ENCODE measurements at regions not wholly inside any gene's neighbourhood (a gene's known extent, or its start where the extent isn't known, plus 50 kb on each side); places are given as distances from the start of the nearest gene placed in this dataset.

DNA sequence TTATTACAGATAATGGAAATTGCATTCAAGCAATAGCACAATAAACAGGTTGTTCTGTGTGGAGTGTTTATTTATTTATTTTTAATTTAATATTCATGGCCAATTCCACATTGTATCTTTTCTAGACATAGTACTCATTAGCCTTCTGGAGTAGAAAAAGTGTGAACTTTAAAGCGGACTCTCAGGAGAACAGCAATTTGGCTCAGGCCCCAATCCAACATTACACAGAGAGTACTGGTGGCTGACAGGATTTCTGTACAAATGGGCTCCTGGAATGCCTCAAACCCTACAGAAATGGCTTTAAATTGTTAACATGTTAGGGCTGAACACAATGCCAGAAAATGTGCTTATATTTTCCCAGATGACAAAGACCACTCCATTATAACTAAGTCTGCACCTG, 533.9 kb upstream of the NXPH2 start:
- TF ChIP-seq, protein P1, sequence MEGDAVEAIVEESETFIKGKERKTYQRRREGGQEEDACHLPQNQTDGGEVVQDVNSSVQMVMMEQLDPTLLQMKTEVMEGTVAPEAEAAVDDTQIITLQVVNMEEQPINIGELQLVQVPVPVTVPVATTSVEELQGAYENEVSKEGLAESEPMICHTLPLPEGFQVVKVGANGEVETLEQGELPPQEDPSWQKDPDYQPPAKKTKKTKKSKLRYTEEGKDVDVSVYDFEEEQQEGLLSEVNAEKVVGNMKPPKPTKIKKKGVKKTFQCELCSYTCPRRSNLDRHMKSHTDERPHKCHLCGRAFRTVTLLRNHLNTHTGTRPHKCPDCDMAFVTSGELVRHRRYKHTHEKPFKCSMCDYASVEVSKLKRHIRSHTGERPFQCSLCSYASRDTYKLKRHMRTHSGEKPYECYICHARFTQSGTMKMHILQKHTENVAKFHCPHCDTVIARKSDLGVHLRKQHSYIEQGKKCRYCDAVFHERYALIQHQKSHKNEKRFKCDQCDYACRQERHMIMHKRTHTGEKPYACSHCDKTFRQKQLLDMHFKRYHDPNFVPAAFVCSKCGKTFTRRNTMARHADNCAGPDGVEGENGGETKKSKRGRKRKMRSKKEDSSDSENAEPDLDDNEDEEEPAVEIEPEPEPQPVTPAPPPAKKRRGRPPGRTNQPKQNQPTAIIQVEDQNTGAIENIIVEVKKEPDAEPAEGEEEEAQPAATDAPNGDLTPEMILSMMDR (IDR thresholded peaks at IDR 0.05): no peak
- no peak for TF ChIP-seq EZH2 (IDR thresholded peaks at IDR 0.05; ENCODE audit: borderline replicate concordance, insufficient read depth, low read depth, low read length, poor library complexity, severe bottlenecking)

Data from B cell (primary cell).